Pancreas (tissue), 10 donors: ENCODE measurements at regions not wholly inside any gene's neighbourhood (a gene's known extent, or its start where the extent isn't known, plus 50 kb on each side); places are given as distances from the start of the nearest gene placed in this dataset.
"Not testable (repeated sequence)": the region's sequence is repeated elsewhere in the genome, so short reads cannot be mapped to it uniquely, and the experiment has no call there.

Source experiments
- ATAC-seq, 4 donors: fragments of 200-7000 bp; cut with Tn5 transposase; one replicate each; pipeline versions ENCODE4 v1.8.0 to v1.9.1; 2020; ENCODE audit warnings: mild to moderate bottlenecking in 4 of 4, moderate library complexity in 4 of 4
- DNase-seq, 6 donors: peaks; one replicate each; pipeline ENCODE4 v3.0.0-alpha.2; 2020
- FAIRE-seq: peaks from 2 replicates; lab custom pipeline; 2012; peaks lifted over from hg19 to GRCh38; lab: Jason Lieb, UNC
- H3K27ac ChIP-seq, 4 donors: fragments of 200-600 bp; sonication (generic); 1 replicate in 3 of 4; 2 replicates in 1 of 4; pipeline versions ENCODE4 v1.5.0 to v1.8.0; 2020
- H3K27me3 ChIP-seq, 4 donors: fragments of 200-600 bp; one replicate each; pipeline ENCODE4 v1.8.0; 2021
- H3K36me3 ChIP-seq, 3 donors: fragments of 200-600 bp; sonication (generic) in 1 of 3; one replicate each; pipeline versions ENCODE4 v1.5.0 to v1.8.0; 2020 to 2021
- H3K4me1 ChIP-seq, 3 donors: fragments of 200-600 bp; one replicate each; pipeline ENCODE4 v1.8.0; 2021
- H3K4me3 ChIP-seq, 4 donors: fragments of 200-600 bp; sonication (generic) in 2 of 4; one replicate each; pipeline versions ENCODE4 v1.5.0 to v1.8.0; 2020 to 2021
- H3K9me3 ChIP-seq, 4 donors: fragments of 200-600 bp; one replicate each; pipeline ENCODE4 v1.8.0; 2021
- WGBS, 2 donors: extraction: QIAGEN DNeasy Blood & Tissue Kit; methylation state at CpG; one replicate each; pipeline ENCODE4 v1.1.7; 2013; 5-methylcytosine and 5-hydroxymethylcytosine counted together
- intact Hi-C, 3 donors: fragments of 100-400 bp; cut with DNase I; formaldehyde crosslinking; loops; one replicate each; pipeline versions ENCODE4 v1.11.1 to v1.14.2; 2022
- TF ChIP-seq, protein P1 (sequence below), 4 donors: fragments of 200-600 bp; sonication (generic) in 3 of 4; IDR thresholded peaks; one replicate each; pipeline versions ENCODE4 v1.5.0 to v1.8.0; 2021; ENCODE audit warnings: antibody characterized with exemption in 4 of 4
- donor health status: healthy with polysubstance abuse.
- donor health status: DM: no; HTN: no; CAD: no; lungs with moderate emphysema.
- donor health status: DM: no; HTN: no; CAD: no.
- donor health status: control.
- donor health status: control.
- donor health status: Bipolar disorder and iron deficiency.
- donor health status: DM: yes; HTN: yes; CAD: no.
- donor health status: DM: no; HTN: no; CAD: no.
- donor health status: DM: no; HTN: no; CAD: no.
- donor health status: DM: yes; HTN: yes; CAD: no.

DNA sequence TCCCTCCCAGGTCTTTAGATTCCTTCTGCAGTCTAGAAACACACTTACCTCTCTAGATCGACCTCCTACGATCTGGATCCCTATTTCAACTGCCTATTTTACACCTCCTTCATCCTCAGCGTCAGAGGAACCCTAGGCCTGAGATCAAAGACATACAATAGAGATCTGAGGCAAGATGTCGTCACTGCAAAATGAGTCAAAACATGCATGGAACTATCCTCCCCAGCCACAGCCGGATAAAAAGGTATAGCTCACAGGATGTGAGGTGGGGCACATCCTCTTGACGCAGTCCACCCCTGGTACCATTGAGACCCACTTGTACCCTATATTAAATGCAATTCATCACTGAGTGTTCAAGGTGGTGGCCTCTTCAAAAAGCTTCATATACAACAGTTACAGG lies 63.7 kb upstream of the DNAJC10 start:
- no peaks in the 10 kb centered on the region for H3K36me3 ChIP-seq
- intact Hi-C loops, result loop anchor here in 2 of 3 donors (5.0 kb wide), 1 partner anchor 465 kb away; no protein-coding TSS in a partner anchor
- no peak for ATAC-seq
- H3K9me3 ChIP-seq, result no peaks in the 10 kb centered on the region
- FAIRE-seq, result no peak
- H3K27ac ChIP-seq, result no peak overlapping the region
- no peaks in the 10 kb centered on the region for H3K27me3 ChIP-seq
- H3K4me3 ChIP-seq, result no peak overlapping the region
- TF ChIP-seq, protein P1, sequence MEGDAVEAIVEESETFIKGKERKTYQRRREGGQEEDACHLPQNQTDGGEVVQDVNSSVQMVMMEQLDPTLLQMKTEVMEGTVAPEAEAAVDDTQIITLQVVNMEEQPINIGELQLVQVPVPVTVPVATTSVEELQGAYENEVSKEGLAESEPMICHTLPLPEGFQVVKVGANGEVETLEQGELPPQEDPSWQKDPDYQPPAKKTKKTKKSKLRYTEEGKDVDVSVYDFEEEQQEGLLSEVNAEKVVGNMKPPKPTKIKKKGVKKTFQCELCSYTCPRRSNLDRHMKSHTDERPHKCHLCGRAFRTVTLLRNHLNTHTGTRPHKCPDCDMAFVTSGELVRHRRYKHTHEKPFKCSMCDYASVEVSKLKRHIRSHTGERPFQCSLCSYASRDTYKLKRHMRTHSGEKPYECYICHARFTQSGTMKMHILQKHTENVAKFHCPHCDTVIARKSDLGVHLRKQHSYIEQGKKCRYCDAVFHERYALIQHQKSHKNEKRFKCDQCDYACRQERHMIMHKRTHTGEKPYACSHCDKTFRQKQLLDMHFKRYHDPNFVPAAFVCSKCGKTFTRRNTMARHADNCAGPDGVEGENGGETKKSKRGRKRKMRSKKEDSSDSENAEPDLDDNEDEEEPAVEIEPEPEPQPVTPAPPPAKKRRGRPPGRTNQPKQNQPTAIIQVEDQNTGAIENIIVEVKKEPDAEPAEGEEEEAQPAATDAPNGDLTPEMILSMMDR (IDR thresholded peaks at IDR 0.05), result no peak
- no peak for DNase-seq
- H3K4me1 ChIP-seq, result no peaks in the 10 kb centered on the region
- WGBS, 2 donors, result 76 to 77% methylated on average over 6 of the region's 6 CpGs

- intact Hi-C loops, result no loop called here
- TF ChIP-seq, protein P1 (IDR thresholded peaks at IDR 0.05), result no peak
- DNase-seq, result no peak
- no peak for ATAC-seq
- H3K27me3 ChIP-seq, result no peaks in the 10 kb centered on the region
- no peaks in the 10 kb centered on the region for H3K9me3 ChIP-seq
- 52 to 55% methylated on average over 1 of the region's 1 CpG for WGBS, 2 donors
- H3K27ac ChIP-seq, result no peak overlapping the region
- no peaks in the 10 kb centered on the region for H3K4me1 ChIP-seq
- FAIRE-seq, result no peak
- no peaks in the 10 kb centered on the region for H3K36me3 ChIP-seq
- H3K4me3 ChIP-seq, result no peak overlapping the region
Measured at GRCh38 chr2:182655750-182656149, 60.3 kb upstream of the DNAJC10 start.

DNA sequence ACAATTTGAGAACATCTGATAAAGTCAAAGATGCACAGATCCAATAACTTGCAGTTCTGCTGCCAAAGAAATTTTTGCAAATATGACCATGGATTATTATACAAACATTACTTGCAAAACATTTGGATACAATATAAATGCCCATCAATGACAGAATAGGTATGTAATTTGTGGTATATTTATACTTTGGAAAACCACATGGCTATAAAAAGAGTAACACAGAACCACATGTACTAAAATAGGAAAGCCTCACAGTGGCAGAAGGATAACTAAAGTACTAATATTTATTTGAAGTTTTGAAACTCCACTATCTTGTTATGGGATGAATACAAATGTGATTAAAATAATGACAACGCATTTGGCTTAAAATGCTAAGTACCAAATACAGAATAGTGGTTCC lies 51.8 kb upstream of the DNAJC10 start:
- FAIRE-seq (no peak), DNase-seq (no peak), ATAC-seq (no peak)
- WGBS, 2 donors, result 60 to 77% methylated on average over 1 of the region's 1 CpG
- Histone ChIP-seq H3K36me3 (no peaks in the 10 kb centered on the region), H3K27me3 (no peaks in the 10 kb centered on the region), H3K9me3 (no peaks in the 10 kb centered on the region), H3K27ac (no peak overlapping the region), H3K4me1 (peaks cover 0 to 4% (median 0%) of the 10 kb centered on the region in 3 donors), H3K4me3 (no peak overlapping the region)
- intact Hi-C loops, result no loop called here
- TF ChIP-seq, protein P1 (IDR thresholded peaks at IDR 0.05), result no peak

DNA sequence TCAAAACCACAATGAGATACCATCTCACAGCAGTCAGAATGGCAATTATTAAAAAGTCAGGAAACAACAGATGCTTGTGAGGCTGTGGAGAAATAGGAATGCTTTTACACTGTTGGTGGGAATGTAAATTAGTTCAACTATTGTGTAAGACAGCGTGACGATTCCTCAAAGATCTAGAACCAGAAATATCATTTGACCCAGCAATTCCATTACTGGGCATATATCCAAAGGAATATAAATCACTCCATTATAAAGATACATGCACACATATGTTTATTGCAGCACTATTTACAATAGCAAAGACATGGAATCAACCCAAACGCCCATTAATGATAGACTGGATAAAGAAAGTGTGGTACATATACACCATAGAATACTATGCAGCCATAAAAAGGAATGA lies 50.6 kb upstream of the DNAJC10 start:
- H3K27ac ChIP-seq, H3K4me3 ChIP-seq, ATAC-seq, H3K27me3 ChIP-seq, H3K4me1 ChIP-seq, DNase-seq, intact Hi-C loops, H3K9me3 ChIP-seq, H3K36me3 ChIP-seq, FAIRE-seq: not testable (repeated sequence)
- WGBS, 2 donors, result 78 to 79% methylated on average over 3 of the region's 3 CpGs
